GM19351 (cell line): ENCODE measurements at regions not wholly inside any gene's neighbourhood (a gene's known extent, or its start where the extent isn't known, plus 50 kb on each side); places are given as distances from the start of the nearest gene placed in this dataset.

Experiments
- ATAC-seq: cut with Tn5 transposase; IDR thresholded peaks from one replicate; pipeline ENCODE4 v1.9.1; 2021; ENCODE audit warnings: mild to moderate bottlenecking, moderate library complexity; ENCODE audit not compliant: unreplicated experiment

DNA sequence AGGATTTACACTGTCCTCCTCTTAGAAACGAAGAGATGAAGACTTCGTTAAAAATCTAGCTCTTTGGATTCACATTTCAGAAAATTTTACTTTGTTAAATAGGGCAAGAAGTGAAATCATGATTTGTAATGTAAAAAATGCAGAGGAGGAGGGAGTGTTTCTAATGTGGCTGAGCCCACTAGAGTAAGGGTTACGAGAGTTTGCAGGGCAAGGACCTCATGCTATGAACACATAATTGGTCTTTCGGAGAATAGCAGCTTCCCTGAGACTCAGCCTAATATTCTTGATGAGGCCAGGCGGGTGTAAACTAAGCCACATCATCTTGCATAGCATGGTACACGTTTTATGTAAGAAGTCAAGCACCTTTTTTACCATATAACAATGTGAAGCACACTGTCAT is 191.0 kb upstream of the ADAMTS16 start:
- no peak for ATAC-seq

DNA sequence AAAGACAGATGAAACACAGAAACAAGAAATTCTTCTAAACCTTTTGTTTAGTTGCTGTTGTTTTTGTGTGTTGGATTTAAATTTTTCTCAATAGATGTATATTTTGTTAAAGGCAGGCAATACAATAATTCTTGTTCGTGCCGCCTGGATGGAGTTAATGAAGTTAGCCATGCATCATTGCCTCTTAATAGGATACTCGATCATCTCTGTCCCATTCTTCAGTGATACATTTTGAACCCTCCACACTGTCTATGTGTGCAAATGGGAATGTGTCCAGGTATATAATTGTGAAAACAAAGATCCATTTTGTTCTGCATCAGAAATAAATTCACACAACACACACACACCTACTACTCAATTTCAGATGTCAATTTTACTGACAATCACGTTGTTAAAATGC is 186.6 kb upstream of the ADAMTS16 start:
- no peak for ATAC-seq

DNA sequence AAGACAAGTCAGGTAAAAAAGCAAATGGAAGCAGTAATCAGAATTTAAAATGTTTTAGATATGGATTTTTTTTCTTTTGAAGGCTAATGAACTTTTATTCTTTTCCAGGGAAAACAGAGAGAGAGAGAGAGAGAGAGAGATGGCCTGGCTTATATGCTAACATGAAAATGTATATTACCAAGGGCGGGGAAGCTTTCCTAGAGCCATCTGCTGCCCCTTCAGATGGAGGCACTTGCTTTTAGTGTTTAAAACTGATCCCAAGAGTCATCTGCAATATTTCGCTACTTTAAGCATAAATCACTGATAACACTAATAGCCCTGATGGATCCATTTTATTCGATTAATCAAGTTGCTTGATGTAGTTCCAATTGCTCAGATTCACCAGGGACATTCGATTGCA is 186.1 kb upstream of the ADAMTS16 start:
- no peak for ATAC-seq

DNA sequence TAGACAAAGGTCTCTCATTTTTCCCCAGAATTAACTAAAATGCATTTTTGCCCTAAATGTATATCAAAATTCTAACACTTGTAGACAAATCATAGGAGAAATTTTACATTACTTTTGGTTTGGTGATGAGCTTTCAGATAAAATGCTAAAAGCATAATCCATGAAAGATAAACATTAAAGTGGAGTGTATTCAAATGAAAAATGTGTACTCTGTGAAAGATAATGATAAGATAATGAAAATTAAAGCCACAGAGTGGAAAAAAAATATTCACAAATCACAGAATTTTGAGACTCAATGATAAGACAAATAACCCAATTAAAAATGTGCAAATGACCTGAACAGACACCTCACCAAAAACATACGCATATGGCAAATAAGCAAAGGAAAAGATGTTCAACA is 176.9 kb upstream of the ADAMTS16 start:
- no peak for ATAC-seq

DNA sequence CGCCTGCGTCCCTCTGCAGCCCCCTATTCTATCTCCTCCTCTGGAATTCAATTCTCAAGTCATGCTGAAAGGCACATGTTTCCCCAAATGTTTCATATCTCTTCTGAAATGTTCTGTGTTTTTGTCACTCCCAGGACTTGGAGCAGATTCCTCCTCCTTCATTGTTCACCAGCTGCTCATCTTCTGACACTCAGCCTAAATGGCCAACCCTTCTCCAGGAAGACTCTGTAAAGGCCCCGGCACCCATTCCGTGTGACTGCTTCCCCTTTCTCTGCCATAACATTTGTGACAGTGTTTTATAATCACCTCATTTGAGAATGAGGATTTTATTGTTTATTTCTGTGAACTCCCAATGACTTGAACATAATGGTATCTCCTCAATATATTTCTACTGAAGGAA is 170.8 kb upstream of the ADAMTS16 start:
- no peak for ATAC-seq

DNA sequence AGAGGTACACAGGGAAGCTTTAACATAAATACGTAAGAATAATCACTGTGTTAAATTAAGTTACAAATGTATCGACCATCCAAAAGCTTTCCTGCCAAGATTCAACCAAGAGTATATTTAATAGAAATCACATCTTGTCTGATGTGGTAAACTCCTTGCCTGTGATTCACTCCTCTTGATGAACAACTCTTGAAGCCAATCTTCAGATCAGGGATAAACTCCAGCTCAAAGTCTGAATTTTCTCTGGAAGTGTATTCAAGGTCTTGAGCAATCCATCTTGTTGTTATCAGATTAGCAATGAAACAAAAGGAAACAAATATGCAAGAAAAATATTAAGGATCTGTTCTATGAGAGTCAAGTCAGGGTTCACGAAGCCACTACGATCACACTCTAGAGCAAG is 170.0 kb upstream of the ADAMTS16 start:
- ATAC-seq, result no peak

DNA sequence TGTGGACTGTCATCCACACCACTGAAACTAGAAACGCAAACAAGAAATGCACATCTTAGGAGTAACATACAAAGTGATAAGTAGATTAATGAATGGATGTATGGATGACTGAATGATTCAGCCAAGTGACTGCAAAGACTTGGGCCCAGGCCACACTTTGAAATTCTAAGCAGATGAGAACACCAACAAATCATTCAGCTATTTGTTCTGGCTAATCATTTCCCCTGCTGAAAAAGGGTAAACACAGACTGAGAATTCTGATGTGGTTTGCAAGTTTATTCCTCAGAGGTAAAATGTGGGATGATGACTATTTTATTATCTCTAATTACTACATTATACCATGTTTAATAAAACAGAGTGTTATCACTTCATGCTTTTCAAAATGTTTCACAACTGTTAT is 163.2 kb upstream of the ADAMTS16 start:
- no peak for ATAC-seq

DNA sequence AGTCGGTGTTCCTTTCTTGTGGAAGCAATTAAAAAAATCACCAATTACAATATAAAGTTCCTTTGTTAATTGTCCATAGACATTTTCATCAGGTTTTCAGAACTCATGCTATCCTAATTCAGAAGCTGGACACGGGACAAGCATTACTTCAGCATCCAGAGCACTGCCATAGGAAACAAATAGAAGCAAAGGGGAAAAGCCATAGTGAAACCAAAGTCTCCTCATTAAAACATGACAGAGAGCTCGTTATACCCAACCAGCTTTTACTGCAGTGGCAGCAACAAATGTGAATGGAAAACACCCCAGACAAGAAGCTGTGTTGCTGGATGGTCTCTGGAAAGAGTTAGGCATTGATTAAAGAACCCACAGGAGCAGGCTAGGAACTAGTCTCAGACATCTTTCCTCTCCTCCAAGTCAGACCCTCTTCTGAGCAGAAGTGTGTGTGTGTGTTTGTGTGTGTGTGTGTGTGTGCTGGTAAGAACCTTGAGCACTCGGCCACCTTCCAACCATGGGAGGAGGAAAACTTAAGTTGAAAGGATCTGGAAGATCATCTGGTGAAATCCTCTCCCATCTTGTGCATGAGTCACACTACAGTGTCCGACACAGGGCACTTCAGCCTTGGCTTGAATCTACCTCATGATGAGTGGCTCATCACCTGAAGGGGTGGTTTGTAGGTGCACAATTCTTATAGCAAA is 162.6 kb upstream of the ADAMTS16 start:
- no peak for ATAC-seq

DNA sequence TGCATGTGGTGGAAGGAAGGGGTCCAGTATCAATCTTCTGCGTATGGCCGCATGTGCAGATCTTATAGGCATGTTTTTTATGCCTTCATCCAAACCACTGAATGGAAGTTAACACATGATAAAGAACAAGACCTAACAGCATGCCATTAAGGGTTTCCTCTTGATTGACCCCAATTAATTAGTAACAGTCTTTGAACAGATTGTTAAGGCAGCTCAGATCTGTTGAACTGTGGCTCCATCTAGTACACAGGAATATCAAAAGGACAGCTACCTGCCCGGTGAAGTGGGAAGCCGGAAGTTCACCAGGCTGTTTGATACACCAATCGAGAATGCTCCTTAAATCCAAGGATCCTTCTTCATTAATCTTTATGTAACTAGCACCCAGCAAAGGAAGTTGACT is 159.9 kb upstream of the ADAMTS16 start:
- no peak for ATAC-seq

DNA sequence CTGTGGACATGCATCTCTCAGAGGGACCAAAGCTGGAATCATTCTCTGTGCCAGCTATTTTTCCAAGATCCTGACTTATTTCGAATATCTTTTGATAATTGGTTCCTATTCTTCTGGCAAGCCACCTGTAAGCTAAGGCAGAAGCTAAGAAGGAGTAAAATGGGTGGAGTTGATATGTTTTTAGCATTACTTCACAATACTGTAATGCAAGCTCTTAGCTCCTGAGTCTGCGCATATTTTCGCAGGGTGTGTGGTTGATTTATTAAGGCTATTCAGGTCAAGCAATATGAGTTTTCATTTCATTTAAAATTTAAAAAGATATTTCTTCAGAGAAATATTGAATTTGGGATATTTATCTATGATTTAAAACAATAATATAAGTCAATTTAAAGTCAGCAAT is 158.5 kb upstream of the ADAMTS16 start:
- ATAC-seq, result no peak

DNA sequence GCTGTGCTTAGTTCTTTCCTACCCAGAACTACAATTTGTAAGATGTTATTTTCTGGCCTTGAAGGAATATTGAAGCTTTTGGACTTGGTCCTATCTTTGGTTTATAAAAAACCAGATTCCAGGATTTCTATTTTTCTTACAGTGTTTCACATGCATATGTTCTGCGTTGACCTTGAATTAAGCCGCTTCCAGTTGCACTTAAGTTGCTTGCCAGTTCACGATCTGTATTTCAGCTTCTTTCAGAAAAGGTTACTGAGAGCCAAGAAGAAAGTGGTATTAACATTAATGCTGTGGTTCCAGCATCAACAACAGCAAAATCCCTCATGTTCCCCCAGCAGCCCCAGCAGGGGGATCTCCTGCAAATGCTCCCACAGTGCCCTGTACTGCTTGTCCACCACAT is 156.4 kb upstream of the ADAMTS16 start:
- ATAC-seq, result no peak

DNA sequence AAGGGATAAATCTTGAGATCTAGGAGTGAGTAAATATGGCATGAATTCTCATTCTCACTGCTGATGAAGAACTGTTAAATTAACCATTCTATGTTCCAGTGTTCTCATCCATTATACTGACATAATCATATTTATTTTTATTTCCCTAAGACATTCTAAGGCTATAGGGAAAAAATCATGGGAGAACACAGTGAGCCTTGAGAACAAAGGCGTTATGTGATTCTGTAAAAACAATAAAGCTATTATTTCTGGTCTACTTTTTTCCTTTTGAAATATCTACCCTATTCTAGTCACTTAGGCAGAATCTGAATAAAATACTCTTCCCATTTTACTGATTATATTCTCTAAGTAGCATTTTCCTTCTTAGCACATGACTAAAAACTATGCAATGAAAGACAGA is 155.7 kb upstream of the ADAMTS16 start:
- no peak for ATAC-seq

DNA sequence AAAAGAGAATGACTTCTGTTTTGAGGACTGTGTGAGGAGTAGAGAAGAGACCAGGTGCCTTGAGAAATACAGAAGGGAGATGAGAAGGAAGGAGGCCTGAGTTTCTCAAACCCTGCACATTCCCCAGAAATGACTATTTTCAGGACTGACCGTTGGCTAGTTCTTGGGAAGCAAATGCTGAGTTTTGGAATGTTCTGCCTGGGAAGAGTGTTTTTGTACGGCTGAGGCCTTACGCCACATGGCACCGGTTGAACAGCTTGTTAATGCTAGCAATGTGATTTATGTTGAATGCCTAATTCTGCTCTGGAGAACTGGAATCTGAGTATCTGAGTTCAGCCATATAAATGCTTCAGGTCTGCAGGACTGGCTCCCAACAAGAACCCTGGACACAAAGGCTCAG is 152.7 kb upstream of the ADAMTS16 start:
- ATAC-seq, result no peak

DNA sequence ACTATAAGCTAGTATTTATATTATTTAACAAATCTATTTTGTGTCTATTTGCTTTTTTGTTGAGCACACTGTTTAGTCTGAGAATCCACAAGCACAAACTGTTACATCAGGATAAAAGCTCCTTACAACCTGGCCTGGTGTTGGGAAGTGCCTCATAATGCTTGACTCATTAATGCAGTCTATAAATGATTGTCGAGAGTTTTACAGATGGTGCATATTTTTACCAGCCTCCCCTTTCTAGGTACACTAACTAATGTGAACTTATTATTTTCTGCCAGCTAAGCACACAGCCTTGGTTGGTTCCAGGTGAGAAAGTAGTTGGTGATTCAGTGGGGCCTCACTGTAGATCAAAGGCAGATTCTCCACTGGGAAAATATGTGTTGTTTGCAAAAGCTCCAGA is 151.0 kb upstream of the ADAMTS16 start:
- no peak for ATAC-seq

DNA sequence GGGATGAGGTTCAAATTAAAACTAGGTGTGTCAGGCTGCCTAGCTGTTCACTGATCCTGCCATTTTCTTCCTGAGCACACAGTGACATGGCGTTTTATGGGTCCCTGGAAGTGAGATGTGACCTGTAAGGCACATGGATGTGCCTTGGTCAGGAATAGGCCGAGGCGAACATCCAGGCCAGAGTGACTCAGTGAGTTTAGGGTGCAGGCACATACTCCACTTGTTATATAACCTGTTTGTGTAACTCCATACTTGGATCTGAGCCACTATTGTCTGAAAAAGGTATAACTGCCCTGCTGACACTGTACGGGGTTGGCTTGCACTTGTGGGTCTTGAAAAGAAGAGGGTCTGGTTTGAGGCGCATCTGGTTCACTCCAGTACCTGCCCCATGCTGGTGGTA is 150.1 kb upstream of the ADAMTS16 start:
- ATAC-seq, result no peak

DNA sequence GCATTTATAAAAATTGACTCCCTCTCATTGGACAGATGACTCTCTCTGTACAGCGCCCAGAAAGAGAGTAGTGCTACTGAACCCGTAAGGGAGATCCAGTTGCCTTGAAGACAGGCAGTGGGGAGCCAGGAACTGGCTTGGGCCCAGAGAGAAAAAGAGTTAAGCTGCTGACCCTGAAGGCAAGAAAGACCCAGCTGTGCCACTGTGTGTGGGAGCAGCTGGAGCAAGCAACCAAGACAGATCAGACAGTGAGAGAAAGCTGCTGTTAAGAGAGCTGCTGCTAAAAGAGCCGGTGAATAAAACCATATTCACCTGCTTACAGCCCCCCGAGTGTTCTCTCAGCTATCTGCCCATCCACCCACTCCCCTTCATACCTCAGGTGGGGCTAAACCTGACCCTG is 149.7 kb upstream of the ADAMTS16 start:
- ATAC-seq, result no peak

DNA sequence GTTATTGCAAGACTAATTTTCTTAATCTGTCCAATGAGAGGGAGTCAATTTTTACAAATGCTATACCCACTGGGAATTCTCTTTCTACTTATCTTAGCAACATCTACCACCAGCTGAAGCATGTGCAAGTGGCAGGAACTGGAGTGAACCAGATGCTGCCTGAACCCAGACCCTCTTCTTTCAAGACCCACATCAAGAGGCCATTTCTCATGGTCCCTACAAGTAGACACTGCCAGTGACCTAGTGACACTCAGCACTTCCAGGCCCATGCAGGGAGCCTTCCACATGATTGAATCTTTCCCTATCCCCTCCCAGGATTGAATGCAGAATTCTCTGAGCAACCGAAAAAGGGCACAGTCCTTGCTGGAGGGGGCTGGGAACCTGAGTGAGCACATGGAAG is 148.2 kb upstream of the ADAMTS16 start:
- ATAC-seq, result no peak

DNA sequence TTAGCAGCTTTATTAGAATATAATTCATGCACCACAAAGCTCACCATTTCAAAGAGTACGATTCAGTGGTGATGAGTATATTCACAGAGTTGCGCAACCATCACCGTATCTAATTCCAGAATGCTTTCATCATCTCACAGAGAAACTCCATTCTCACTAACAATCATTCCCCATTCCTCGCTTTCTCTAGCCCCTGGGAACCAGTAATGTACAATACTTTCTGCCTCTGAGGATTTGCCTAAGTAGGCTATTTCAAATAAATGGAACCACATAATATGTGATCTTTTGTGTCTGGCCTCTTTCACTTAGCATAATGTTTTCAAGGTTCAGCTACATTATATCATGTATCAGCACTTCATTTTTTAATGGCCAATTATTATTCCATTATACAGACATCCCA is 145.1 kb upstream of the ADAMTS16 start:
- no peak for ATAC-seq

DNA sequence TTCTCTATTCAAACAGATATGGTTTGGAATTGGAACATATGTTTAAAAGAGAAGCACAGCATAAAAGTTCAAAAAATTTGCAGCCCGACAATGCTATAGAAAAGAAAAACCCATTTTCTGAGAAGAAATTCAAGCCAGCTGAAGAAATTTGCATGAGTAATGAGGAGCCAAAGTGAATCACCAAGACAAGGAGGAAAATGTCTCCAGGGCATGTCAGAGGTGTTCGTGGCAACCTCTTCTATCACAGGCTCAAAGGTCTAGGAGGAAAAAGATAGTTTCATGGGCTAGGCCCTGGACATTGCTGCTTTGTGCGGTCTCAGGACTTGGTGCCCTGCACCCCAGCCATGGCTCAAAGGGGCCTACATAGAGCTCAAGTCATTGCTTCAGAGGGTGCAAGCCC is 134.8 kb upstream of the ADAMTS16 start:
- no peak for ATAC-seq

DNA sequence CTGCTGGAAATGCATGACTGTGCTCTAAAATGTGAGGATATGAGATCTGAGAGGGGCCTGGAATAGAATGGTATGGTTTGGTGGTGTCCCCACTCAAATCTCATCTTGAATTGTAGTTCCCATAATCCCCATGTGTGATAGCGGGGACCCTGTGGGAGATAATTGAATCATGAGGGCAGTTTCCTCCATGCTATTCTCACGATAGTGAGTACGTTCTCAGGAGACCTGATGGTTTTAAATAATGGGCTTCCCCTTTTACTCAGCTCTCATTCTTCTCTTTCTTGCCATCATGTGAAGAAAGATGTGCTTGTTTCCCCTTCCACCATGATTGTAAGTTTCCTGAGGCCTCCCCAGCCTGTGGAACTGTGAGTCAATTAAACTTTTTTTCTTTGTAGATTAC is 133.6 kb upstream of the ADAMTS16 start:
- no peak for ATAC-seq

DNA sequence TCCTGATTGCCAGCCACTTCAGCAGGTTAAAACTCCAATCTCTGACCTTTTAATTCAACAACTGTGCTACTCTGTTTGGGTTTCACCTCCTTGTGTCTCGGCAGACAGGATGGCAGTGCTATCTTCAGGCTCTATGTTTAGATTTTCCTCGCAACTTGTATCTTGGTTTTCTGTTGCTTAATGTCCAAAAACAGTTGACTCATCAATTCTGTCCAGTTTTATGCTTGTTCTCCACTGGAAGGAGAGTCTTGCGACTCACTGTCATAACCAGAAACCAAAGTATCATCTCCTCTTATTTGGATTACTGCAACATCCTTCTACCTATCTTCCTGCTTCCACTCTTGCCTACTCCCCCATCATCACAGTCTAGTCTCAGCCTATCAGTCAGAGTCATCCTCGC is 130.9 kb upstream of the ADAMTS16 start:
- ATAC-seq, result no peak

DNA sequence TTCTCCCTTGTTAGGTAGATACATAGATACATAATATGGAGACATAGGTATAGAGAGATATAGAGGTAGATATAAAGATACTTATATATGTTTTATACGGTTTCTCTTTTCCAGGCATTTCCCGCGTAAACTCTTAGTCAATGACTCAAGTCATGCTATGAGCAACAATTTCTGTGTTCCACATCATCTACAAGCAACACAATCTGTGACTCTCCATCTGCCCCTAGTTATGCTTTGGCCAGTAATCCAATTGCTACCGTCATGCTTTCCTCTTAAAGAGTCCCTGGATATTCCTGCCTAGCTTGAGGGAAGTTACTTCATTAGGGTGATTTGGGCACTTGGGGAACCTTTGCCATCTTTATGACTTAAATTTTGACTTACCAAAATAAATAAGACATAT is 129.0 kb upstream of the ADAMTS16 start:
- ATAC-seq, result no peak

DNA sequence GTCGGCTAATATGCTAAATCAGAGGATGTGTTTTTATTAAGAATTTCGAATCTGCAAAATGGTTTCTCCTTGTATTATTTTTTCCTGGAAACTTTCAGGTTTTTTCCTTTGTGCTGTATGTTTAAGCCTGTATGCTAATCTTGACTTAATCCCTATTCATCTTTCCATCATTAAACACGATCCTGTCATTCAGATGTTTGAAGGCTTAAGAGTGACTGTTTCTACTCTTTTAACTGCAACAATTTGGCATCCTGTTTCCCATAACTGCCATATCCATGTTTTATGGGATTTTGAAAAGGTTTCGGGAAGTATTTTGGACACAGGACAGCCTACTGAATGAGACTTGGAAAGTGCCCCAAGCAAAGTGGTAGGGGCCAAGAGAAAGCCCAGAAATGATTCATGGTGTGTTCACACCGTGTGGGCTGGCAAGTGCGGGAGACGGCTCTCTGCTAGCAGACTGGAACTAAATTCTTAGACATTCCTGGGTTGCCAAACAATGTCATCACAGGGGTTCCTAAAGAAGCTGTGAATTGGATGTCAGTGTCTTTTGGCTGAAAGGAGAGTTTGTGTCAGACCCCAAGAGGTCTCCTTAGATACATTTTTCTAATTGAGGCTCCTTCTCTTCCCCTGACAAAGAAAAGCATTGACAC is 125.4 kb upstream of the ADAMTS16 start:
- no peak for ATAC-seq
